ENCODE measurements at regions not wholly inside any gene's neighbourhood (a gene's known extent, or its start where the extent isn't known, plus 50 kb on each side); places are given as distances from the start of the nearest gene placed in this dataset.

GRCh38 chr18:32621034-32621433, 150.4 kb upstream of the GAREM1 start:
- DNase-seq = no peak

- DNase-seq = no peak
Observed at GRCh38 chr18:32618546-32618945, 147.9 kb upstream of the GAREM1 start.

DNA sequence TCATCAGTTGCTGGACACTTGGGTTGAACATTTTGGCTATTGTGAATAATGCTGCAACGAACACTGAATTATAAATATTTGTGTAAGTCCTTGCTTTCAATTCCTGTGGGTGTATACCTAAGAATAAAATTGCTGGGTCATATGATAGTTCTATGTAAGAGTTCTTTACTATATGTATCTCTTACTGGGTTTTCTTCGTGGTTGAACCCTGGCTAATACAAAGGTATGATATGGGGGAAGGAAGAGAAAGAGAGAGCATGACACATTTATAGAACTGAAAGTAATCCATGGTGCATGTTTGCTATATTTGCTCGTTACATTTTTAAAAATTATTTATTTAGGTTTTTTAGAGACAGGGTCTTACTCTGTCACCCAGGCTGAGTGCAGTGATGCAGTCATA, 143.1 kb upstream of the GAREM1 start:
- no peak for DNase-seq

GRCh38 chr18:32612651-32613050, 142.0 kb upstream of the GAREM1 start:
- DNase-seq = no peak

DNA sequence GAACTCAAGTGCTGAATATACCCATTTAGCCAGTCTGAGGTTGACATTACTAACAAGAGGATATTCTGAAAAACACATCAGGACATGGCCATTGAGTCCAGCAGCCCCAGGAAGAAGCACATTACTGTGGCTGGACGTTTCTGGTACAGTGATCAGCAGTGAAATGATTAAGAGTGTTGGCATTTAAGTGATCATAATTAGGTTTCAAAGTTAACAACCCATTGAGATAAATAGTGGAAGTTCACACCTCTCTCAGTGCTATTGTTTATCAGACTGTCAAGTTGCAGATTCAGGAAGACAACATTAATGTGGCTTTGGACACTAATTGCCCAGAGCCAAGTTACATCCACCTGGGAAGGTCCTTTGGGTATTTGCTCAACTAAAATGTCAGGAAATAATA, 139.5 kb upstream of the GAREM1 start:
- no peak for DNase-seq

GRCh38 chr18:32607816-32608215, 137.1 kb upstream of the GAREM1 start:
- DNase-seq = no peak

DNA sequence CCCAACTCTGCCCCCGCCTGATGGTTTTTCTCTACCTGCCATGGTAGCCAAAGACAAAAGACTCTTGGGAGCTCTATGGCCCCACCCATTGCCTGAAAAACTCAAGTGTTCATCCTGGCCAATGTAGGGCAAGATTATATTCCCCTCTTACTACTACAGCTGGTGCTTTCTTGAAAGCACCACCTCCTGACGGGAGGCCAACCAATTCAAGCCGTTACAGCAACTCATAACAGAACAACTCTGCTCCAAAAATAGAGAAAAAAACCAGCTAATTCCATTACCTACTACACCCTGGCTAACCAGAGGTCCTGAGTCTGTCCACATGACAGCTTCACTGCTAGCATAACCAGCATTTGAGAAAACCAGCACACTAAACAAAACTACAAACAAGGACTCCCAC, 127.5 kb upstream of the GAREM1 start:
- DNase-seq = no peak

- DNase-seq = no peak
Observed at GRCh38 chr18:32596501-32596900, 125.8 kb upstream of the GAREM1 start.

DNA sequence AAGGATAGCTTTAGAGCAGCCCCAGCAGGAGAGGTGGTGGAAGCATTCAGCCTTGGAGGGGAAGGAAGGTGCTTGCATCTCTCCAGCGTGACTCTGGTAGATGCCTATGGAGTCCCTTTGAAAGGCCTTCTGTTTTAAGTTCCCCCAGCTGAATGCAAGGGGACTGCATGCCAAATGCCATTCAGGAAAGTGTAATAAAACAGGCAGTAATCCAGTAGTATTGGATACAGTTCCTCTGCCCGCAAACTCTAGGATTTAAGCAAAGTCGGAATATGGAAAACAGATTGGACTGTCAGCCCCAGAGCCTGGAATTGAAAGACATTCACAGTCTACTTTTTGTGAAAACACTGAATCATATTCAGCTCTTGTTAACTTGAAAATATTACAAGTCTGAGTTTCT, 125.2 kb upstream of the GAREM1 start:
- no peak for DNase-seq

- DNase-seq = no peak
Observed at GRCh38 chr18:32588191-32588590, 117.5 kb upstream of the GAREM1 start.

- DNase-seq = no peak
Observed at GRCh38 chr18:32583431-32583830, 112.7 kb upstream of the GAREM1 start.

DNA sequence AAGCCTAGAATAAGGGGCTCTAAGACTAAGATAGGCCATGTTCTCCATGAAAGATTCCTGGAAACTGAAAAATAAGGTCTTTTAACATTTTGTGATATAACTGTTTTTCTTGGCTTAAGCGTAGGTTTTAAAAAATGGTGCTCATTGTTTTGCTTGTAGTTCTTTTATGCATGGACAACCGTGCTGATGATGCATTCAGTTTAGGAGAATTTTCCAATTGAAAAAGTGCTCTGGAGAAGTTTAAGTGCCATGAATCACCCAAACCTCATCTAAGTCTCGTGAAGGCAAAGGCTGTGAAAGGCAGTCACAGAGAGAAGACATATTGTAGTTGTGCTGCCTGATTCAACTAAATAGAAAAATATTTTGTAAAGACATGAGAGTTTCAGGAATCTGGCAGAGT, 111.8 kb upstream of the GAREM1 start:
- no peak for DNase-seq

DNA sequence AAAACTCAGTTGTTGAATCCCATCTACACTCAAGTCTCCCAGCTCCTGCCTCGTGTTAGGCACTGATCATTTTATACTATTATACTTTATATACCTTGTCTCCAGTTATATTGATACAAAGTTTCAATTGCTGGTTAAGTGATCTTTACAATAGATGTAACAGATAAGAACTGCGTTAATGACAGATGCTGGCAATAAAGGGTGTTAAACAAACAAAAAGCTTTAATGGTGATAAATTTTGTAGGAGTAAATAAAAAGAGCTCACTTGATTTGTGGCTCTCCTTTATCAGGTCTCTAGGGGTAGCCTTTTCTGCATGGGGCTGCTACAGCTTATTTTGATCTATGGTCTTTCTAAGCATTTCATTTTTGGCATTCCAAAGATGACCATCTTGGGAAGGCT, 106.9 kb upstream of the GAREM1 start:
- DNase-seq = no peak

GRCh38 chr18:32576296-32576916, 105.7 kb upstream of the GAREM1 start:
- no peak for DNase-seq

GRCh38 chr18:32566960-32567359, 96.3 kb upstream of the GAREM1 start:
- no peak for DNase-seq

DNA sequence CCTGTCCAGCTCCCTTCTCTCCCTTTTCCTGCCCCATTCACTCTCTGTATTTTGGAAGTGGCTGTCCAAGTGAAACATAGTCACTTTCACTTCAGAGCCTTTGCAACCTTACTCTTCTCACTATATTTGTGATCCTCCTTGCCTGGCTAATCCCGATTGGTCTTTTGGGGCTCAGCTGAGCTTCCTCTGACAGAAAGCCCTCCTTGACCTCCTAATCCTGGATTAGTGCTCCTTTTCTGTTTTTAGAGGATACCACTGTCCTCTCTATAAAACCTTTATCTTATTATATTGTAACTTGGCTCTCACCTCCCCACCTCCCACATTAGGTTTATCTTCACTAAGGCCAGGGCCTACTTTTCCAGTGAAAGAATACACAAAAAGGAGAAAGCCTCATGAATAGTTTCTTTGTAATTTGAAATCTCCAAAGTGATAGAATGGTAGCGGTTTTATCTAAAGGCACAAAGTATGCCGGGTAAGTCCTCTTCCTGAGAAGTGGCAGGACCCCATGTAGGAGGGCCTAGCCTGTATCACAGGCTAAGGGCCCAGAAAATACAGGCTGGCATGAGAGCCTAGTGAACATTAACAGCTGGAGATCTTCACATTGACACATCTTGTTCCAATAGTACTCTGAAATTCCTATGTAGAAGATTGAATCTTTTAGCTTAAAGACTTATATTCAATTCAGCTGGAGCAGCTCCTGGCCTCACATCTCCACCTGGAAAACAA, 83.1 kb upstream of the GAREM1 start:
- no peak for DNase-seq

- DNase-seq = no peak
Observed at GRCh38 chr18:32553174-32553573, 82.5 kb upstream of the GAREM1 start.

- DNase-seq = peak; percentile 68
Observed at GRCh38 chr18:32552421-32553030, 81.8 kb upstream of the GAREM1 start.

GRCh38 chr18:32550963-32551362, 80.3 kb upstream of the GAREM1 start:
- DNase-seq = no peak

- DNase-seq = peak; percentile 50
Observed at GRCh38 chr18:32549248-32550110, 78.8 kb upstream of the GAREM1 start.

GRCh38 chr18:32548688-32549087, 78.0 kb upstream of the GAREM1 start:
- no peak for DNase-seq

DNA sequence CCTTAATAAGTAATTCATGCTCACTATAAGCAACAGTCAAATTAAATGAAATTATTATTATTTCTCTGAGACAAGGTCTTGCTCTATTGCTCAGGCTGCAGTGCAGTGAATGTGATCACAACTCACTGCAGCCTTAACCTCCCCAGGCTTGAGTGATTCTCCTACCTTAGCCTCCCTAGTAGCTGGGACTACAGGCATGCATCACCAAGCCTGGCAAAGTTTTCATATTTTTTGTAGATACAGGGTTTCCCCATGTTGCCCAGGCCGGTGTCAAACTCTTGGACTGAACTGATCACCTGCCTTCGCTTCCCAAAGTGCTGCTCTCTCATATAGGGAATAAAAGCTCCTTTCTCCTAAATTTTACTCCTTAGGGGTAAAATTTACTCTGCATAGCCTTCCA, 74.9 kb upstream of the GAREM1 start:
- DNase-seq = no peak

- DNase-seq = no peak
Observed at GRCh38 chr18:32544088-32544487, 73.4 kb upstream of the GAREM1 start.
